ENCODE measurements at regions not wholly inside any gene's neighbourhood (a gene's known extent, or its start where the extent isn't known, plus 50 kb on each side); places are given as distances from the start of the nearest gene placed in this dataset.

DNA sequence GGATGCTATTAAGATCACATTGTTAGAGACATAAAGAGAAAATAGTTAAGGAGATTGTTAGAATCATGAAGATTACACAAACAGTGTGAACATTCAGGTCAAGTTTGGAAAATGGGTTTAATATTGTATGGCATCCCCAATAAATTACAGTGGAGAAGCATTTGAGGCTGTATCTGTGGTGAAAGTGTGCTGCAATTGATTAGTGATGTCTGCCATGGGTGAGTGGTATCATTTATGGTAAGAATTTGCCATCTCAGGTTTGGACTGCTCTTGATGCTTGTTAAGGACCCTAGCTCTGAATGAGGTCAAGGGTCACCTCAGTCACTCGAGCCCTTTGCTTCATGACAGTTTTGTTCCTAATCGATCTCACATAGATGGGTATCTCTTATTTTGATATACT lies 265.7 kb upstream of the SRRM4 start:
- Histone ChIP-seq H3K9me2 (replicated peaks; ENCODE audit: low read depth, low read length) (no peaks in the 10 kb centered on the region), H3F3A (ENCODE audit: low read depth) (no peaks in the 10 kb centered on the region), H3K27me3 (ENCODE audit: insufficient read depth, low read length, poor library complexity, severe bottlenecking) (no peaks in the 10 kb centered on the region), H4K20me1 (ENCODE audit: insufficient read depth, low read length, poor library complexity, severe bottlenecking) (no peaks in the 10 kb centered on the region), H3K79me2 (ENCODE audit: insufficient read depth, low read length) (no peaks in the 10 kb centered on the region), H2AFZ (ENCODE audit: low read length) (no peak overlapping the region), H3K4me1 (ENCODE audit: insufficient read depth, low read length, poor library complexity, severe bottlenecking) (no peaks in the 10 kb centered on the region), H3K4me3 (ENCODE audit: low read length, poor library complexity, severe bottlenecking) (no peak overlapping the region), H3K36me3 (ENCODE audit: insufficient read depth, low read length) (no peaks in the 10 kb centered on the region), H3K9me3 (ENCODE audit: insufficient read depth, low read depth, low read length) (no peaks in the 10 kb centered on the region), H3K4me2 (ENCODE audit: low read depth, low read length, poor library complexity, severe bottlenecking) (no peak overlapping the region), H3K9ac (ENCODE audit: low read depth, low read length, poor library complexity, severe bottlenecking) (no peak overlapping the region)
- TF ChIP-seq, protein P1, sequence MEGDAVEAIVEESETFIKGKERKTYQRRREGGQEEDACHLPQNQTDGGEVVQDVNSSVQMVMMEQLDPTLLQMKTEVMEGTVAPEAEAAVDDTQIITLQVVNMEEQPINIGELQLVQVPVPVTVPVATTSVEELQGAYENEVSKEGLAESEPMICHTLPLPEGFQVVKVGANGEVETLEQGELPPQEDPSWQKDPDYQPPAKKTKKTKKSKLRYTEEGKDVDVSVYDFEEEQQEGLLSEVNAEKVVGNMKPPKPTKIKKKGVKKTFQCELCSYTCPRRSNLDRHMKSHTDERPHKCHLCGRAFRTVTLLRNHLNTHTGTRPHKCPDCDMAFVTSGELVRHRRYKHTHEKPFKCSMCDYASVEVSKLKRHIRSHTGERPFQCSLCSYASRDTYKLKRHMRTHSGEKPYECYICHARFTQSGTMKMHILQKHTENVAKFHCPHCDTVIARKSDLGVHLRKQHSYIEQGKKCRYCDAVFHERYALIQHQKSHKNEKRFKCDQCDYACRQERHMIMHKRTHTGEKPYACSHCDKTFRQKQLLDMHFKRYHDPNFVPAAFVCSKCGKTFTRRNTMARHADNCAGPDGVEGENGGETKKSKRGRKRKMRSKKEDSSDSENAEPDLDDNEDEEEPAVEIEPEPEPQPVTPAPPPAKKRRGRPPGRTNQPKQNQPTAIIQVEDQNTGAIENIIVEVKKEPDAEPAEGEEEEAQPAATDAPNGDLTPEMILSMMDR (conservative IDR thresholded peaks at IDR 0.05; ENCODE audit: low read length), result no peak
- TF ChIP-seq EZH2phosphoT487 (IDR thresholded peaks at IDR 0.05; ENCODE audit: borderline replicate concordance), result no peak

DNA sequence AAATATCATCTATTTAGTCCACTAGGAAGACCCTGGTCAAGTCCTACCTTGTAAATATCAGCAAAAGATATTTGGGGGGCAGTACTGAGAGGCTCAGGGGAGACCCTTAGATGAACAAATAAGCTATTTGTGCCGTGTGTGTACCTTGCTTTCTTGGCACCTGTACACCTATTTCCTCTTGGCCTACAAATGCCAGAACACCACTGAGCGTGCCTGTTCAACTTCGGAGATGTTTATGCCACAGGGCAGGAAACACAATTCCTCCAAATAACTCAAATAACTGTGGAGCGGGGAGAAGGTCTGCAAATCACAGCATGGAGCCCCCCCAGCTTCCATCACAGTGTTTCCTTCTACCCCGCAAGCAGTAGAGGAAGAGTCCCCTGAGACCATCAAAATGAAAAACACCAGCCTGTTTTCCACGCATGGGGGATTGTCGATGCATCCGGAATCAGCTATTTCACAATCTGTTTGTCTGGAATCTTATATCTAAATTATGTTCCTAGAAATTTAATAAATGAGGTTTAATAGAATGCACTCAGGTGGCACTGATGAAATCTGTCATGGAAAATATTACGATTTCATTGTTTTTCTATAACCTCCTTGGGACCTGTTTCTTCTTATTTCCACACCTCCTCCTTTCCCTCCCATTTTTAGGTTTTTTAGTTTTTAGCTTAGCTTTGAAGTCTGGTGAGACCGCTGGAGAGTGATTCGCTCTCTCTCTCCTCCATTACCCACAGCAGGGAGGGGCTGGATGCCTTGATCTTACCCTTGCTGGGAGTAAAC lies 254.0 kb upstream of the SRRM4 start:
- H3K9ac ChIP-seq (ENCODE audit: low read depth, low read length, poor library complexity, severe bottlenecking), result no peak overlapping the region
- H3F3A ChIP-seq (ENCODE audit: low read depth), result no peaks in the 10 kb centered on the region
- TF ChIP-seq, protein P1 (conservative IDR thresholded peaks at IDR 0.05; ENCODE audit: low read length), result no peak
- H2AFZ ChIP-seq (ENCODE audit: low read length), result no peak overlapping the region
- H3K36me3 ChIP-seq (ENCODE audit: insufficient read depth, low read length), result no peaks in the 10 kb centered on the region
- H3K4me2 ChIP-seq (ENCODE audit: low read depth, low read length, poor library complexity, severe bottlenecking), result no peak overlapping the region
- H3K9me3 ChIP-seq (ENCODE audit: insufficient read depth, low read depth, low read length), result no peaks in the 10 kb centered on the region; the same call in 1 of the 2 replicates
- no peaks in the 10 kb centered on the region for H3K27me3 ChIP-seq (ENCODE audit: insufficient read depth, low read length, poor library complexity, severe bottlenecking)
- H3K79me2 ChIP-seq (ENCODE audit: insufficient read depth, low read length), result no peaks in the 10 kb centered on the region
- H4K20me1 ChIP-seq (ENCODE audit: insufficient read depth, low read length, poor library complexity, severe bottlenecking), result no peaks in the 10 kb centered on the region
- no peak overlapping the region for H3K4me3 ChIP-seq (ENCODE audit: low read length, poor library complexity, severe bottlenecking)
- H3K9me2 ChIP-seq (replicated peaks; ENCODE audit: low read depth, low read length), result no peaks in the 10 kb centered on the region
- H3K4me1 ChIP-seq (ENCODE audit: insufficient read depth, low read length, poor library complexity, severe bottlenecking), result no peaks in the 10 kb centered on the region

DNA sequence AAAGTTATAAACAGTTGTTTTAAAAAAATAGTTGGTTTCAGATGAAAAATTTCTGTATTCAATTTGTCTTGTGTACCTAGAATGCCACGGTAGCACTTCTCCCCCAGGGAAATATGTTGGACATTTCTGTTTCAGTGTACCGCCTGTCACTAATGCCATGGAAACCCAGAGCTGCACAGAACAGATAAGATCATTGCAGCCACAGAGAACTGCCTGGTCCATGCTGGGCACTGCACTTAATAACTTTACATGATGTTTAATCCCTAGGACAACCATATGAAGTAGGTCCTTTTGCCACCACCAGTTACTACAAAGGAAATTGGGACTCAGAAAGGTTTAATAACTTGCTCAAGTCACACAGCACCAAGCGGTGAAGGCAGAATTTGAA lies 253.4 kb upstream of the SRRM4 start:
- no peaks in the 10 kb centered on the region for H3K36me3 ChIP-seq (ENCODE audit: insufficient read depth, low read length)
- H3K9ac ChIP-seq (ENCODE audit: low read depth, low read length, poor library complexity, severe bottlenecking), result no peak overlapping the region
- no peaks in the 10 kb centered on the region for H3K79me2 ChIP-seq (ENCODE audit: insufficient read depth, low read length)
- no peaks in the 10 kb centered on the region for H3F3A ChIP-seq (ENCODE audit: low read depth)
- H3K27me3 ChIP-seq (ENCODE audit: insufficient read depth, low read length, poor library complexity, severe bottlenecking), result no peaks in the 10 kb centered on the region
- H3K4me1 ChIP-seq (ENCODE audit: insufficient read depth, low read length, poor library complexity, severe bottlenecking), result no peaks in the 10 kb centered on the region
- H3K4me3 ChIP-seq (ENCODE audit: low read length, poor library complexity, severe bottlenecking), result no peak overlapping the region
- H3K9me3 ChIP-seq (ENCODE audit: insufficient read depth, low read depth, low read length), result no peaks in the 10 kb centered on the region; the same call in 1 of the 2 replicates
- no peak for TF ChIP-seq EZH2phosphoT487 (IDR thresholded peaks at IDR 0.05; ENCODE audit: borderline replicate concordance)
- TF ChIP-seq, protein P1 (conservative IDR thresholded peaks at IDR 0.05; ENCODE audit: low read length), result no peak
- no peaks in the 10 kb centered on the region for H4K20me1 ChIP-seq (ENCODE audit: insufficient read depth, low read length, poor library complexity, severe bottlenecking)
- no peak overlapping the region for H3K4me2 ChIP-seq (ENCODE audit: low read depth, low read length, poor library complexity, severe bottlenecking)
- no peaks in the 10 kb centered on the region for H3K9me2 ChIP-seq (replicated peaks; ENCODE audit: low read depth, low read length)
- no peak overlapping the region for H2AFZ ChIP-seq (ENCODE audit: low read length)
